NCI-H128 (cell line): ENCODE measurements at regions not wholly inside any gene's neighbourhood (a gene's known extent, or its start where the extent isn't known, plus 50 kb on each side); places are given as distances from the start of the nearest gene placed in this dataset.
A peak's percentile ranks its signal among the peaks of the same experiment; 100 is the strongest.

Source experiments
- DNase-seq: peaks from one replicate; lab custom pipeline; 2025; ENCODE audit not compliant: unreplicated experiment; lab: John Stamatoyannopoulos, UW

DNA sequence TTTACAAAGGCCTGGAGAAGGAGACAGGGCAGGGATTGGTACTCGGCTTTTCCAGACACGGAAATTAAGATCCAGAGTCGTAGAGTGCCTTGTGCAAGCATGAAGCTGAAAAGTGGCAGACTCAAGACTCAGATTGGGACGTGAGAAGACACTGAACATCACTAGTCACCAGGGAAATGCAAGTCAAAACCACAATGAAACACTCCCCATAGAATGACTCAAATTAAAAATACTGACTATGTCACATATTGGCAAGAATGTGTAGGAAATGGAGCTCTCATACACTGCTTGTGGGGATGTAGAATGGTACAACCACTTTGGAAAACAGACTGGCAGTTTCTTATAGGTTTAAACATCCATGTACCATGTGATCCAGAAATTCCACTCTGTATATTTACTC, 472.0 kb downstream of the RPS24 start:
- no peak for DNase-seq

DNA sequence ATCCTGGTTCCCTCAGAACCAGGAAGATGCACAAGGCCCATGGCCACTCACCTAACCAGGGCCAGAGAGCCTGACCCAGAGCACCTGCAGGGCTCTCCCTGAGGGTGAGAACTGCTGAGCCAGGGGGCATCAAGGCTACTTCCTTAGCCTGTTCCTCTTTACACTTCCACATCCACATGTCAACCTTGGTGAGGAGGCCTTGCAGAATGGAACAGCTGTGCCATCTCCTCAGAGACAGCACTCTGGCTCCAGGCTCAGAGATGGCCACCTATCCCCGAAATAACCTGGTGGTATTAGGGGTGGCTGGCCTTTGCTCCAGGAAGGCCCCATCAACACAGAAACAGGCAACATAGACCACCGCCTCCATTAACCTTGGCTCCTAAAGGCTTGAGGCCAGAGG, 473.0 kb downstream of the RPS24 start:
- no peak for DNase-seq

DNA sequence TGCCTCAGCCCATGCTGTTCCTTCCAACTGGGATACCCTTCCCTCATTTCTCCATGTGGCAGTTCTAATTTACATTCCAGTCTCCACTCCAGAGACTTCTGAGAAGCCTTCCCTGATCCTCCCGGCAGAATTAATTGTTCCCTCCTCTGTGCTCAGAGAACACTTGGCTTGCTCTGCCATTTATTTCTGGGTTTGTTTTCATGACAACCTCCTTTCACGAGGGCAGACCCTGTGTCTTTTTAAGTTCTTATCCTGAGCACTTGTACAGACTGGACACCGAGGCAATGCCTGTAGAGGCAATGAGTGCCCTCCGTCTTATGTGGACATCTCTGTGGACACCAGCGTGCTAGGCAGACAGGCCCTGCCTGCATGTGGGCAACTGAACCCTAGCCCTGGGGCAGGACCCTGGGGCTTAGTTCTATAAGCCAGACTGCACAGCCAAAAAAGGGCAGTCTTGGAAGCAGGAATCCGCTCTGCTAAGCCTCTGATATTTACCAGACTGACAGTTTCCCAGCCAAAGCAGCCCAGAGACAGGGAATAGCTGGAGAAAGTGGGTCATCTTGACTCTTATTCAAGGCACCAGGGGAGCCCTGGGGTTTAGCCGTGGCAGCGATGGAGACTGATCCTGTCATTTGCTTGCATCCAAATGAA, 474.0 kb downstream of the RPS24 start:
- no peak for DNase-seq

DNA sequence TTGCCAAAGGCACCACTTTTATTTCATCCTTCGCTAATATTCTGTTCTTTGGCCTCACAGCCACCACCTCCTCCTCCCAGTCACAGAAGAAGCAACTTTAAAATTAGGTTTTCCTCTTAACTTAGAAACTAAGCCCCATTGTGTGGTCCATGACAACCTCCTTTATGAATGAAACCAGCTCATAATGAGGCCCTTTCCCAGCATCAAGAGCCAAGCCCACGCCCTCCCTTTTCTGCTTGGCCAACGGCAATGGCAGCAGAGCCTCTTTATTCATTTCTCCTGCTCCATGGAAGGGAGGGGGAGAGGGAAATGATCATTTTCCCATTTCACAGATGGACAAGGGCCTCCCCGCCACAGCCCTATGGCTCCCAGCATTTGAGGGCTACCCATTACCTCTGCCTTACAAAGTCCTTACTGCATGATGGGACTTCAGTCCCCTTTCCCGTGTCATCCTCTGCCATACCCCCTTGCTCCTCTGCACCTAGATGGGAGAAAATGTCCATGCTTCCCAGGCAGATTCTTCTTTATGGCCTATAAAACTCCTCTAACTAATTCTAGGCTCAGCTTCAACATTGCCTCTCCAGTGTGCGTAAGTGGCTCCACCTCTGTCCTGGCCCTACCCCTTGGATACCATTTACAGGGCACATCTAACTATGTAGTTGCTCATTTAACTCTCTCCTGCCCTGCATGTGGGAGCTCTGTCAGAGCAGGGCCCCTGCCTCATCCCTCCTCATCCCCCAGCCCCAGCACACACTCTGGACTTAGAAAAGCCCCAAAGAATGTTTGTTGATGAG, 475.5 kb downstream of the RPS24 start:
- no peak for DNase-seq

DNA sequence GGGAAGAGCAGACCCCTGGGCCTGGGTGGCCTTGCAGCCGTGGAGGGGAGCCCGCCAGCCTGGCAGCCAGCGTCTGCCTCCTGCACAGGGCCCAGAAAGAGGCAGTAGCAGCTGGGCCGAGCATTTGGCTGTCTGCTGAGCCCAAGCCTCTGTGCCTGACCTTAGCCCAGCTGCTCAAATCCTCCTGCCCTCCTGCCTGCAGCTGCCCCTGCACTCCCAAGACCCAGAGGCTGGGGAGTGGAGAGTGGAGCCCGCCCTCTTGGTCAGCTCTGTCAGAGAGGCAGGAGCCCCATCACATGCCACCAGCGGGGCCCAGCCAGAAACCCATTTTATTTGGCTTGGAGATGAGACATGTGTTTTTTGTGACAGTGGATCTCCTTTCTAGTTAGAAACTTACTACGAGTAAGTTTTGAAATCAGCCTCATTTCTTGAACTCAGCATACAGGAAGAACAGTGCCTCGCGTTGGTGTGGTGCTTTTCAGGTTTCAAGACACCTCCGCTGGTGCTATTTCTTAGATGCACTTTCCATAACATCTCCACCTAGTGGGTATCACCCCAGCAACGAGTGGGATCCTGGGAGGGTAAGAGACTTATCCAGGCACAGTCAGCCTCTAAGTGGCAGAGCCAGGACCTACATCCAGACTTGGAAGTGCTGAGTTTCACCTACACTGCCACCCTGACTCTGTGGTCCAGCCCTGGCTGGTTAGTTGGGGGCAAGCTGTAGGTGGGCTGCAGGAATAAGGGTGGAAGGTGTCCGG, 477.1 kb downstream of the RPS24 start:
- no peak for DNase-seq

DNA sequence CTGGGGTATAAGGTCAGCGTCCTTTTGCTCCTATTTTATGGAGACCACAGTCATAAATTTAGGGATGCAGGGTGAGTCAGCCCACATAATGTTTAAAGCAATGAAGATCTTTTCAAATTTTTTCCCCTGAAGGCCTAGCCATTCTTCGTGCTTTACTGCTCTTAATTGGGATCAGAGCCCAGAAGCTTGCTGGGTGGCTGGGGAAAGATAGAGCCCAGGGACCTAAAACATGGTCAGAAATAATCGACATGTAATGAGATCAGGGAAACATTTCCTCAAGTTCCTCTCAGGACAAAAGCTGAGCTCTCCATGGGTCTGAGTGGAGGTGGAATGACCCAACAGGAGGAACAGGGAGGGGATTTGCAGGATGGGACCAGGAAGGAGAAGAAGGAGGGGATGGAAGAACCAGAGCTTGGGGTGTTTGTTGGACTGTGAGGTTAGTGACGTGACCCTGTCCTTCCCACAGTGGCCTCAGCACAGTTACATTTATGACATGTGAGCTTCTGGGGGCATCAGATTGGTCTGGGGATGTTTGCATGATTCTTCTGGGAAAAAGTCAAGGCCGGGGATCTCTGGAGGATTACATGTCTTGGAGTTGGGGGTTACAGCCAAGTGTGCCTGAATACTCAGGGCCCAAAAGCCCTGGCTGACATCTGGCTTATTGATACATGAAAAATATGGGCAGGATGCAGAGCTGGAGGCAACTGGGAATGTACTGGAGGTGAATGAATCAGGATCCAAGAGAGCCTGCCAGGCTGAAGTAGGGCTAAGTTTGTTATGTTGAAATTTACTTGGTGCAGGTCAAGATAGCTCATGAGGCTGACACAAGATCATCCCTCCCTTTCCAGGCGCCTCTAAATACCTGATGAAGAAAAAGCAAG, 477.9 kb downstream of the RPS24 start:
- DNase-seq, result no peak

DNA sequence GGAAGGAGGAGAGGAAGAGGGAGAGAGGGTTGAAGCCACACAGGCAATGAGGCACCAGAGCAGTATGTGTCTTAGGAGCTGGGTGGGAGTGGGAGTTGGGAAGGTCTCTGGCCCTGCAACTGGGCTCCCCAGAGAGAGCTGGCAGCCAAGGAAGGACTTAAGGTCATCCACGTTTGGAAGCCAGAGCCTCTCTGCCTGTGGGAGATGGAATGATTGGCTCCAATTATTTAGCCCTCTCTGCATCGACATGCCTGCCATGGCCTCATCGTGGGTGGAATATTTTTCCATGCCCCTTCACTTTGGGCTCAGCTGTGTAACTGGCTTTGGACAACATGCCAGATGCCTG, 478.5 kb downstream of the RPS24 start:
- no peak for DNase-seq

DNA sequence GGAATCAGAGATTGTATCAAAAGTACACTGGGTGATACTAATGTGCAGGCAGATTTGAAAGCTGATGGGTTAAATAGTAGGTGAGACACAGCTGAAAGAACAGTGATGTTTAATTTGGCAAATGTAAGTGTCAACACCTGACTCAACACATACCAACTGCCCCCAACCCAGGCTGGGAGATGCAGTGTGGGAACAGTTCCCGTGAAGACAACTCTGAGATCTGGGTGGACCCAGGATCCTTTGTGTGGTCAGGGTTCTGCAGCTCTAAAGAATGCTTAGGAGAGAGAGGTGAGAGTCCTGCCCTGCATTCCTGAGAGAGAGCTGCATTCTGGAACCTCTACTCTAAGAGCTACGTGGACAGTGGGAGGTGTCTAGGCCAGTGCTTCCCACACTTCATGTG, 479.7 kb downstream of the RPS24 start:
- DNase-seq, result no peak

DNA sequence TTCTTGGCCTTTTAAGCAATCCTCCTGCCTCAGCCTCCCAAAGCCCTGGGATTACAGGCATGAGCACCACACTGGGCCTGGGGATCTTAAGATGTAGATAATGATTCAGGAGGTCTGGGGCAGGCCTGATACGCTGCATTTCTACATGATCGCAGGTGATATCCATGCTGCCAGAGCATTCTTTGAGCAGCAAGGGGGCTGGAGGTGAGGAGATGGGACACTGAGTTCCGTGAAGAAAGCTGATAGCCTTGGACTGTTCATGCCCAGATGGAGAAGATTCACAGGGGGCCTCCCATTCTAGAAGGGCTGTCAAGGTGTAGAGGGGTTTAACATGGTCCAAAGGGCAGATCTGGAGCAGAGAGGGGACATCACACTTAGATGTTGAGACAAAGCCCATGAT, 480.3 kb downstream of the RPS24 start:
- DNase-seq, result no peak

DNA sequence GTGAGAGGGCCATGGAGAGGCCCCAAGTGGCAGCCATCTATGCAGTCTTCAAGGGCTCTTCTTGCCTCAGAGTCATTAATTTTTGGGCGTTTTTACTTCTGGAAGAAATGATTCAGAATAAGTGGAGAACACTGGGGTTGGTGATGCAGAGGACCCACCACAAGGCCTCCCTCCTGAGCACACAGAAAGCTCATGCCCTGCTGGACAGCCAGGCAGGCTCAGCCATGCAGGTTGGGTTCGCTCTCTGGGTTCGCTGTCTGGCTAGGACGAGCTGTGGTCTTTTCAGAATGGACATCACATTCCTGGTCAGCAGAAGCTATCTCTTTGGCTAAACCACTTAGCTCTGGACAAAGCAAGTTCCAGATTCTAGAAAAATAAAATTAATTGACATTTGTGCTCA, 480.8 kb downstream of the RPS24 start:
- DNase-seq, result no peak

DNA sequence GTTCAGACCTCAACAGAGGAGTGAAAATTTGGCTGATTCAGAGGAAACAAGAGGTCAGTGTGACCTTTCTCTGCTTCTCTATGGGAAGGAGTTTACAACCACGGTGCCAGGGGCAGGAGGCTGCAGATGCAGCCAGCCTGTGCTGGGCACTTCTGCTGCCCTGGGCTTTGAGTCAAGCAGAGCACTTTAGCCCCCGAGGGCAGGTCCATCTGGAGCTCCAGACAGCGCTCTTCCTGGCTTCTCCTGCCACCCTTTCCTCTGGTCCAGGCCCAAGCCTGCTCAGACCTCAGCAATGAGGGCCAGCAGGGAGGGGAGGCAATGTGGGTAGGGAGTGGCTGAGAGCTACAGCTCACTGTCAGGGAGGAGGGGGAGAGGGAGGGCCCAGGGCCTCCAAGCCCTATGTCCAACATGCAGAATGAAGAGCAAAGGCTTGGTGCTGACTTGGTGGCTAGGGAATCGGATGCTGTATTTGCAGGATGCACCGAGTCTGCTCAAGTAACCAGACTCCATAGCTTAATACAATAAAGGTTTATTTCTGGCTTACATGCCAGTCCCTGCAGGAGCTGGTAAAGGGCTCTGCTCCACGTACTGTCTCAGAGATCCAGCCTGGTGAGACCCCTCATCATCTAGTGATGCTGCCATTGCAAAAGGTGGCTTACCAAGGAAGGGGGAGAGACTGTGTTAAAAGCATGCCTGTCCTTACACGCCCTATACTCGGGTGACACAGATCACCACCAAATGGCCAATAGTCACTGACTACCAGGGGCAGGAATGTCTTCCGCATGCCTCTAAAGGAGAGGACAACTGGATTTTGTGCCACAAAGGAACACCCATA, 481.6 kb downstream of the RPS24 start:
- no peak for DNase-seq

DNA sequence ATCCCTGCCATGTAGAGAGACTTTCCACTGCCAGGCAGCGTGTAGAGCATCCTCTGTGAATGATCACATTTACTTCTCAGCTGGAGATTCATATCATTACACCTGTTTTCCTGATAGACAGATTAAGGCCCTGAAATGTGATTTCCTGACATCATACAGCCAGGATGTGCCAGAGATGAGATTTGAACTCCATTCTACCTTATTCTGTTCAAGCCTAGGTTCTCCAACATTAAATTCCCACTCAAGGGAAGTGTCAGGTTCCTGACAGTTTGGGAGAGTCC, 482.1 kb downstream of the RPS24 start:
- DNase-seq, result no peak

DNA sequence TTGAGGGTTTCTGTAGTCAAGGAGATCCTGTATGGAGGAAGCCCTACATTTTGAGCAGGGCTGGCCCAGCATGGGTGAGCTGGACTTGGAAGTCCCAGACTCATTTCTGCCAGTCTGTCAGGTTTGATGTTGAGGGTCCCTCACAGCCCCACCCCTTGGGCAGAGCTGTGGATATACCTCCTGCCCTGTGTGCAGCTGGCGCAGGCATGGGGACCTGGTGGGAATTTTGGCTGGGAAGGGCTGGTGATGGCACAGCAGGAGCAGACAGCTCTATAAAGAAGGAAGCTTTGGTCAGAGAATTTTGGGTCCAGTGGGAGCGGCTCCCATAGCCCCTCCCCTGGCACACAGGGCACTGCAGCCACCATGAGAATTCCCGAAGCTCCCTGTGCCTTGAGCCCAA, 482.6 kb downstream of the RPS24 start:
- DNase-seq, result no peak

DNA sequence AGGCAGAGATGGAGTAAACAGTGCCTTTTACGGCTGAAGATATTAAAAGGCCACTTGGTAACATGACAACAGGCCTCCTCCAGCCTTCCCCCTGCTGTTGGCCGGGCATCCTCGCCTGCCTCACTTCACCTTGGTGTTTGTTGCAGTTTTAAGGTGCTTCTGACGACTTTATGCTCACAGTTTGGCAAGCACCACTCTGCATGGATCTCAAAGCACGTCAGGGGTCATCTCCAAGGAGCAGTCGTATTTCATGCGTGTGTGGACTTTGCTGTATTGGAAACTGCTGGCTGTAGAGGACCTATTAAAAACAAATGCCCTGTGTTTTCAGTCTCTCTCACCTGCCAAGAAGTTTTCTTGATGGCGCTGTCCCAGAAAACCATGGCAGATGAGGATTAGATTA, 483.1 kb downstream of the RPS24 start:
- no peak for DNase-seq

DNA sequence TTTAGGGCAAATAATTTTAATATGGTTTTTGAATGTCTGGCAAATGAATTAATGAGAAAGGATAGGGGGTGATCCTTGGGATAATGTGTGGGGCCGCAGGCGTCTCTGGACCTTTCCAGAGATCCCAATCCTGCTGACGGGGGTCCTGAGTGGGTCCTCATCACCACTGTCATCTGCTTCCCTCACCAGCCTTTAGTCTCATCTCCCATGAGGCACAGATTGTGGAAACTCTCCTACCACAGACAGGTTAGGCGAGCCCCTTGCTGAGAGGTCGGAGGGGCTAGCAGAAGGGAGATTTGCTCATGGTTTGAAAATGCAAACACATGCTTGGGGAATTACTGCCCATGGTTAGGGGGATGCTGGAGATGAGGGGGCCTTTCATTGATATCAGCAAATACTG, 484.6 kb downstream of the RPS24 start:
- no peak for DNase-seq

DNA sequence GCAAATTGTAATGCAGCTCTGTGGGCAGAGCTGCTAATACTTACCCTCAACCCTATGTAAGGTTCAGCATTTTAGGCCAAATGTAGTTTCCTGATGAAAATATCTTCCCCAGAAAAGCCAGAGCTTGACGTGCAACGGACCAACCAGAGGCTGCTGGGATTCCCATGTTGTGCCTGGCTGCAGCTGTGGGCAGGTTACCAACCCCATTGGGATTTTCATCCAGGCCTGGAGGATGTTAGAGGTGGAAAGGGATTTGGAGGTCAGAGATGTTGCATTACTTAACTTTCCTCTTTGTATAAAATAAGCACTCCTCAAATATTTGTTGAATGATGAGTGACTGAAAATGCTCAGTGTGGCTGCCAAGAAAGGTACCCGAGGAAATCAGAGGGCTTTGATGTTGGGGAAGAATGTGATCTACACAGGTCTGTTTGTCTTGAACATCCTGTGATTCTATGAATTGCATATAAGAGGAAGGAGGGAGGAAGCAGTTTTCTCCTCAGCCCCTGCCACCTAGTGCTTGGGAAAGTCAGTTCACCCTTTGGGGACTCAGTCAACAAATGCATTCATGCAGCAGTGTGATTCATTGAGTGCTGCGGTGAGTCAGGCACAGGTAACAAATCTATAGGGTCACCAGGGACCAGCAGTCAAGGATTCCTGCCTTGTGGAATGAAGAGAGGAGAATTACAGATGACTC, 487.2 kb downstream of the RPS24 start:
- no peak for DNase-seq

DNA sequence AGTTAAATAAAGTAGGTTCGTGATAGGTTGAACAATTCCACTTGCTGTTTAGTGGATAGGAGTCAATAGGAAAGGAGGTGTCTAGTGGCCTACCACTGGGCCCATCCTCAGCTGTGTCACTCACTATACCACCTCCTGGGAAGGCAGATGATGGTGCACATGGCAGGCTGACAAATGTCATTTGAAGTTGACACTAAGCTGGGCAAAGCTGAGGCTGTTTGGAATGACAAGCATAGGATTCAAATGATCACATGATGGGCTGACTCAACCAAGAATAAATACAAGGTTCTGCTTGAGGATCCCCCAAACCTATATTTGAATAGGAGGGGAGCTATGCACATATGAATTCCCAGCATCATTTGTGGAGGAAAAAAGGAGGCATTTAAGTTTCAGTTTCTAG, 489.8 kb downstream of the RPS24 start:
- DNase-seq, result no peak

DNA sequence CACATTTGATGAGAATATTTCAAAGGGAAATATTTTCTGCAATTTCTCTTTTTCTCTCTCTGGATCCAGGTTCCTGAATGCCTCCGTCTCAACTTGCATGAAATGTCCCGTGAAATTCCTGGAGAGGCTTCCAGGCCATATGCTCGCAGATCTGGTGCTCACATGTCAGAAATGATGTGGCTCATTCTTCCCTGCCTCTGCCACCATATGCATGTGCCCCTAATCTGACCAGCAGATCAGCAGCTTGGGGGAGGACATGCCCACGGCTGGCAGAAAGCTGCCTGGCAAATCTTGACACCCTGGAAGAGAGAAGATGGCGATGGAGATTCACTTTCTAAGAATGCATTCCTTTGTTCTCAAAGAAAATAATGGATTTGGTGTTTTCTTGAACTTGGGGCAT, 490.7 kb downstream of the RPS24 start:
- DNase-seq, result no peak

DNA sequence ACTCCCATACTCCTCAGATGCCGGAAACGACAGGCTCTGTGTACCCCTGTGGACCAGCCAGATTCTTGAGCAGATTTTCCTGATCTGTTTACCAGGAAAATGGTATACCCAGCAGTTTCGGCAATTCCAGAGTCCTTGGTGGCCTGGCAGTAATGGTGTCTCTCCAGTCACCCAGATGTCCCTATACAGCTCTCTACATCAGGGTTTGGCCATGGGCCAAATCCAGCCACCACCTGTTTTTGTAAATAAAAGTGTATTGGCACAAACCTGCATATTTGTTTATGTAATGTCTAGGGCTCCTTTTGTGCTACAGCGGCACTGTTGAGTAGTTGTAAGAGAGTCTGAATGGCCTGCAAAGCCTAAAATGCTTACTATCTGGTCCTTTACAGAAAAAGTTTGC, 491.3 kb downstream of the RPS24 start:
- DNase-seq, result peak; percentile 20

DNA sequence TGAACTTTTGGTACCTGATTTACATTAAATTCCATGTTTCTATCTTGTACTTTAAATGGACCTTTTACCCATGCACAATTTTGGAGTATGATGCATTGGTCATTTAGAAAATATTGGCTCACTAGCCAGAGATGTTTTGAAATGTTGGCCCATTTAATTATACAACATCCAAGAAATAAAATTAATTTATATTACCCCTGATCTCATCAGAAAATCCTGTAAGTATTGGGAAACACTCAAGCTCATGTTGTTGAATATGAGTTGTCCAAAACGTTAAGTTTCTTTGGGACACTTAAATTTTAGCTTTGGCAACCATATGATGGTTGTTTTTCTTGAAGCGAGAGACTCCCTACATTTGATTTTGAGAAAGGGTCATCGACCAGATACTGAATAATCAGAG, 492.7 kb downstream of the RPS24 start:
- no peak for DNase-seq
